LNCaP clone FGC (cell line): ENCODE measurements at regions not wholly inside any gene's neighbourhood (a gene's known extent, or its start where the extent isn't known, plus 50 kb on each side); places are given as distances from the start of the nearest gene placed in this dataset.

Experiments used
- DNase-seq: peaks from one replicate; pipeline ENCODE4 v3.0.0-alpha.2; 2011; ENCODE audit warnings: low read depth
- H3K4me3 ChIP-seq: 2 replicates; pipeline ENCODE4 v1.5.1; 2011; ENCODE audit warnings: mild to moderate bottlenecking, low read depth, low read length, control low read depth
- CTCF ChIP-seq: IDR thresholded peaks from 2 replicates; pipeline ENCODE4 v1.5.1; 2012; ENCODE audit warnings: mild to moderate bottlenecking; ENCODE audit not compliant: control insufficient read depth, insufficient read depth; ENCODE audit errors: extremely low read depth

GRCh38 chr15:47503876-47504275 is 213.4 kb upstream of the SEMA6D start:
- DNase-seq, result no peak
- no peak for TF ChIP-seq CTCF
- no peak overlapping the region for H3K4me3 ChIP-seq

GRCh38 chr15:47504624-47505256 is 212.6 kb upstream of the SEMA6D start:
- TF ChIP-seq CTCF, result no peak
- DNase-seq, result no peak
- H3K4me3 ChIP-seq, result no peak overlapping the region

- no peak overlapping the region for H3K4me3 ChIP-seq
- no peak for TF ChIP-seq CTCF
- DNase-seq, result no peak
Measured at GRCh38 chr15:47505712-47506328, 211.5 kb upstream of the SEMA6D start.

- DNase-seq, result no peak
- no peak overlapping the region for H3K4me3 ChIP-seq
- no peak for TF ChIP-seq CTCF
Measured at GRCh38 chr15:47506329-47507100, 210.8 kb upstream of the SEMA6D start.

GRCh38 chr15:47507221-47507985 is 209.9 kb upstream of the SEMA6D start:
- no peak for TF ChIP-seq CTCF
- no peak overlapping the region for H3K4me3 ChIP-seq
- no peak for DNase-seq

- no peak overlapping the region for H3K4me3 ChIP-seq
- no peak for TF ChIP-seq CTCF
- no peak for DNase-seq
Measured at GRCh38 chr15:47511261-47511660, 206.0 kb upstream of the SEMA6D start.
